HepG2 (cell line): ENCODE measurements at regions not wholly inside any gene's neighbourhood (a gene's known extent, or its start where the extent isn't known, plus 50 kb on each side); places are given as distances from the start of the nearest gene placed in this dataset.

Experiments
- CTCF ChIP-seq: sonication (generic); formaldehyde crosslinking; IDR thresholded peaks from 2 replicates; pipeline ENCODE4 v1.5.0; 2020; ENCODE audit warnings: mild to moderate bottlenecking, missing genetic modification reagents, moderate library complexity
- KLF12 ChIP-seq: sonication (generic); formaldehyde crosslinking; IDR thresholded peaks from 2 replicates; pipeline ENCODE4 v1.4.0; 2020; ENCODE audit warnings: missing genetic modification reagents, borderline replicate concordance
- MYPOP ChIP-seq: sonication (generic); formaldehyde crosslinking; IDR thresholded peaks from 2 replicates; pipeline ENCODE4 v1.8.1; 2023; ENCODE audit warnings: mild to moderate bottlenecking, moderate library complexity, missing genetic modification reagents
- NR1H2 ChIP-seq: sonication (generic); formaldehyde crosslinking; IDR thresholded peaks from 2 replicates; pipeline ENCODE4 v1.8.1; 2022; ENCODE audit warnings: low read depth, missing genetic modification reagents, borderline replicate concordance
- PBX3 ChIP-seq: sonication (generic); formaldehyde crosslinking; IDR thresholded peaks from 2 replicates; pipeline ENCODE4 v1.8.1; 2023; ENCODE audit warnings: missing genetic modification reagents, inconsistent platforms, borderline replicate concordance
- ZBTB44 ChIP-seq: sonication (generic); formaldehyde crosslinking; IDR thresholded peaks from 2 replicates; pipeline ENCODE4 v1.4.0; 2020; ENCODE audit warnings: missing genetic modification reagents
- ZHX1 ChIP-seq: sonication (generic); formaldehyde crosslinking; IDR thresholded peaks from 2 replicates; pipeline ENCODE4 v1.8.1; 2022; ENCODE audit warnings: low read depth, mild to moderate bottlenecking, missing genetic modification reagents
- ZHX2 ChIP-seq, 2 experiments: sonication (generic) in 1 of 2; formaldehyde crosslinking in 1 of 2; IDR thresholded peaks; 2 replicates each; pipeline versions ENCODE4 v1.6.1 to v1.9.0; 2014 to 2022; ENCODE audit warnings: antibody characterized with exemption in 1 of 2, borderline replicate concordance in 1 of 2, inconsistent platforms in 1 of 2, low read depth in 1 of 2, missing genetic modification reagents in 1 of 2
- ZNF24 ChIP-seq: fragments of 450-650 bp; IDR thresholded peaks from 2 replicates; pipeline ENCODE4 v1.6.1; 2017; ENCODE audit warnings: antibody characterized with exemption, mild to moderate bottlenecking
- ZNF263 ChIP-seq: sonication (generic); formaldehyde crosslinking; IDR thresholded peaks from 2 replicates; pipeline ENCODE4 v1.4.0; 2020; ENCODE audit warnings: missing genetic modification reagents
- ZNF639 ChIP-seq: conservative IDR thresholded peaks from 2 replicates; pipeline ENCODE4 v1.6.1; 2018; ENCODE audit warnings: missing genetic modification reagents

- TF ChIP-seq PBX3 (CRISPR knock-in tag) (no peak), NR1H2 (CRISPR knock-in tag) (no peak), ZBTB44 (CRISPR knock-in tag) (no peak), ZNF24 (no peak), ZHX2 (IDR thresholded peaks at IDR 0.05; ENCODE audit: low read depth) (no peak), ZHX2 (CRISPR knock-in tag; IDR thresholded peaks at IDR 0.05; ENCODE audit: borderline replicate concordance) (no peak), MYPOP (CRISPR knock-in tag) (no peak), ZNF639 (CRISPR knock-in tag) (no peak), ZHX1 (CRISPR knock-in tag) (no peak), KLF12 (CRISPR knock-in tag) (no peak), ZNF263 (no peak), CTCF (CRISPR knock-in tag) (no peak)
These were observed 54.5 kb upstream of the UPP2 start for GRCh38 chr2:158047156-158047611.
